ENCODE measurements at regions not wholly inside any gene's neighbourhood (a gene's known extent, or its start where the extent isn't known, plus 50 kb on each side); places are given as distances from the start of the nearest gene placed in this dataset.

- DNase-seq, result no peak
- H3K4me3 ChIP-seq (ENCODE audit: low read depth in 2 of 2, low read length in 1 of 2), result no peak overlapping the region
- H2AFZ ChIP-seq (ENCODE audit: low read depth), result no peak overlapping the region
- no peaks in the 10 kb centered on the region for H3K4me1 ChIP-seq (ENCODE audit: control insufficient read depth in 1 of 2, insufficient read depth in 2 of 2, low read depth in 1 of 2, low read length in 1 of 2)
- no peaks in the 10 kb centered on the region for H3K9me2 ChIP-seq
- no peaks in the 10 kb centered on the region for H3F3A ChIP-seq (replicated peaks; ENCODE audit: insufficient read depth)
- H3K9me3 ChIP-seq, result no peaks in the 10 kb centered on the region
- H3K9ac ChIP-seq, result no peak overlapping the region
- no peak overlapping the region for H3K4me2 ChIP-seq
- TF ChIP-seq ELF1 (IDR thresholded peaks at IDR 0.05) (no peak), FOSL2 (IDR thresholded peaks at IDR 0.05; ENCODE audit: borderline replicate concordance, low read depth) (no peak), ZBTB33 (IDR thresholded peaks at IDR 0.05; ENCODE audit: borderline replicate concordance, low read depth) (no peak), TAF1 (IDR thresholded peaks at IDR 0.05; ENCODE audit: borderline replicate concordance, low read depth, low read length) (no peak), NRF1 (IDR thresholded peaks at IDR 0.05; ENCODE audit: low read depth, low read length) (no peak), TCF12 (IDR thresholded peaks at IDR 0.05) (no peak), PBX3 (IDR thresholded peaks at IDR 0.05) (no peak), EZH2phosphoT487 (IDR thresholded peaks at IDR 0.05; ENCODE audit: borderline replicate concordance, low read depth) (no peak), IRF3 (IDR thresholded peaks at IDR 0.05; ENCODE audit: low read depth, low read length) (no peak), FOXM1 (IDR thresholded peaks at IDR 0.05; ENCODE audit: low read depth) (no peak), SIN3A (IDR thresholded peaks at IDR 0.05; ENCODE audit: borderline replicate concordance, low read depth, low read length) (no peak), EP300 (IDR thresholded peaks at IDR 0.05; ENCODE audit: borderline replicate concordance in 1 of 2, low read depth in 1 of 2, low read length in 1 of 2) (no peak), YY1 (IDR thresholded peaks at IDR 0.05; ENCODE audit: low read depth) (no peak), FOXJ3 (CRISPR knock-in tag; IDR thresholded peaks at IDR 0.05) (no peak)
- no peaks in the 10 kb centered on the region for H3K36me3 ChIP-seq (replicated peaks in 1 of 2; ENCODE audit: control insufficient read depth in 1 of 2, insufficient read depth in 2 of 2, low read length in 1 of 2)
- 10% methylated on average over 4 of the region's 4 CpGs for WGBS (ENCODE audit: low lambda C conversion rate)
- no peak overlapping the region for H3K27ac ChIP-seq (ENCODE audit: low read depth in 2 of 2, low read length in 1 of 2)
- H3K79me2 ChIP-seq (ENCODE audit: insufficient read depth), result no peaks in the 10 kb centered on the region
- CTCF ChIA-PET, result interaction anchor here (1.4 kb wide), 1 partner anchor 15 kb away, joined by 3 read pairs; no protein-coding TSS in a partner anchor
- H4K20me1 ChIP-seq (ENCODE audit: insufficient read depth), result no peaks in the 10 kb centered on the region
- POLR2A ChIA-PET, result no interaction called here
- no peaks in the 10 kb centered on the region for H3K27me3 ChIP-seq (ENCODE audit: insufficient read depth)
Observed at GRCh38 chr6:984031-984430, 291.1 kb upstream of the EXOC2 start.

Data from SK-N-SH (cell line).